ENCODE measurements at regions not wholly inside any gene's neighbourhood (a gene's known extent, or its start where the extent isn't known, plus 50 kb on each side); places are given as distances from the start of the nearest gene placed in this dataset.

- no peak overlapping the region for H3K27ac ChIP-seq
- TF ChIP-seq CTCF (IDR thresholded peaks at IDR 0.05) = no peak
- intact Hi-C loops (cut with DNase I) = no loop called here
- no peaks in the 10 kb centered on the region for H3K9me3 ChIP-seq
- H3K4me1 ChIP-seq = no peaks in the 10 kb centered on the region
- ATAC-seq (no peak), DNase-seq (no peak)
- H3K4me3 ChIP-seq = no peak overlapping the region
- H3K27me3 ChIP-seq = peaks cover 0 to 4% (median 0%) of the 10 kb centered on the region in 7 donors
- 47 to 68% methylated on average over 2 of the region's 2 CpGs for WGBS, 2 donors
- H3K36me3 ChIP-seq = no peaks in the 10 kb centered on the region
Measured at GRCh38 chr2:58641001-58641400, 399.9 kb upstream of the FANCL start.

- intact Hi-C loops (cut with DNase I) = no loop called here
- ATAC-seq = no peak
- H3K4me1 ChIP-seq = no peaks in the 10 kb centered on the region
- no peaks in the 10 kb centered on the region for H3K9me3 ChIP-seq
- WGBS, 2 donors = 67 to 69% methylated on average over 4 of the region's 4 CpGs
- no peak overlapping the region for H3K27ac ChIP-seq
- TF ChIP-seq CTCF (IDR thresholded peaks at IDR 0.05) = no peak
- no peaks in the 10 kb centered on the region for H3K36me3 ChIP-seq
- H3K4me3 ChIP-seq = no peak overlapping the region
- no peak for DNase-seq
- H3K27me3 ChIP-seq = peaks cover 0 to 4% (median 0%) of the 10 kb centered on the region in 7 donors
Measured at GRCh38 chr2:58640042-58640441, 398.9 kb upstream of the FANCL start.

- no peaks in the 10 kb centered on the region for H3K36me3 ChIP-seq
- no peaks in the 10 kb centered on the region for H3K9me3 ChIP-seq
- WGBS, 2 donors = 38 to 55% methylated on average over 3 of the region's 3 CpGs
- no peak overlapping the region for H3K27ac ChIP-seq
- H3K4me3 ChIP-seq = no peak overlapping the region
- H3K4me1 ChIP-seq = no peaks in the 10 kb centered on the region
- ATAC-seq = no peak
- DNase-seq = no peak
- intact Hi-C loops (cut with DNase I) = no loop called here
- no peak for TF ChIP-seq CTCF (IDR thresholded peaks at IDR 0.05)
- H3K27me3 ChIP-seq = peaks cover 0 to 4% (median 0%) of the 10 kb centered on the region in 7 donors
Measured at GRCh38 chr2:58638256-58638805, 397.2 kb upstream of the FANCL start.

GRCh38 chr2:58636872-58637271 is 395.7 kb upstream of the FANCL start:
- WGBS, 2 donors = 91 to 92% methylated on average over 4 of the region's 4 CpGs
- intact Hi-C loops (cut with DNase I) = no loop called here
- peaks cover 0 to 4% (median 0%) of the 10 kb centered on the region in 7 donors for H3K27me3 ChIP-seq
- DNase-seq = no peak
- TF ChIP-seq CTCF (IDR thresholded peaks at IDR 0.05) = no peak
- ATAC-seq = no peak
- H3K27ac ChIP-seq = no peak overlapping the region
- no peak overlapping the region for H3K4me3 ChIP-seq
- no peaks in the 10 kb centered on the region for H3K9me3 ChIP-seq
- H3K36me3 ChIP-seq = no peaks in the 10 kb centered on the region
- H3K4me1 ChIP-seq = no peaks in the 10 kb centered on the region

Data from heart right ventricle (tissue), 16 donors.